Left ventricle myocardium inferior (tissue), 1 donor: ENCODE measurements at regions not wholly inside any gene's neighbourhood (a gene's known extent, or its start where the extent isn't known, plus 50 kb on each side); places are given as distances from the start of the nearest gene placed in this dataset.

Experiments used
- DNase-seq: peaks from one replicate; pipeline ENCODE4 v3.0.0-alpha.2; 2020
- H3K27ac ChIP-seq: fragments of 200-600 bp; replicated peaks from 2 replicates; pipeline ENCODE4 v1.8.0; 2021
- H3K27me3 ChIP-seq: fragments of 200-600 bp; 2 replicates; pipeline ENCODE4 v1.8.0; 2021; ENCODE audit warnings: low read depth
- H3K36me3 ChIP-seq: fragments of 200-600 bp; 2 replicates; pipeline ENCODE4 v1.8.0; 2021
- H3K4me1 ChIP-seq: fragments of 200-600 bp; 2 replicates; pipeline ENCODE4 v1.8.0; 2021
- H3K4me3 ChIP-seq: fragments of 200-600 bp; 2 replicates; pipeline ENCODE4 v1.8.0; 2021; ENCODE audit warnings: mild to moderate bottlenecking, moderate library complexity
- H3K9me3 ChIP-seq: fragments of 200-600 bp; replicated peaks from 2 replicates; pipeline ENCODE4 v1.8.0; 2021
- CTCF ChIP-seq: fragments of 200-600 bp; IDR thresholded peaks from 2 replicates; pipeline ENCODE4 v1.8.0; 2021; ENCODE audit warnings: antibody characterized with exemption, mild to moderate bottlenecking, borderline replicate concordance
- intact Hi-C: fragments of 100-400 bp; cut with micrococcal nuclease; formaldehyde crosslinking; loops from one replicate; pipeline ENCODE4 v1.11.0; 2022
- donor health status: DM: no; HTN: yes; CAD: no; lungs with severe emphysema.

GRCh38 chr13:97069050-97069815, 75.0 kb upstream of the OXGR1 start:
- no peak overlapping the region for H3K4me3 ChIP-seq

GRCh38 chr13:97072297-97072696, 78.0 kb upstream of the OXGR1 start:
- Histone ChIP-seq H3K9me3 (peaks cover 25% of the 10 kb centered on the region), H3K27ac (no peak overlapping the region), H3K27me3 (peaks cover 3% of the 10 kb centered on the region), H3K4me3 (no peak overlapping the region), H3K4me1 (no peaks in the 10 kb centered on the region), H3K36me3 (no peaks in the 10 kb centered on the region)
- no peak for DNase-seq
- intact Hi-C loops = no loop called here
- TF ChIP-seq CTCF = no peak

More at GRCh38 chr13:97069050-97069815, 75.0 kb upstream of the OXGR1 start:
- no peak for DNase-seq
- H3K27ac ChIP-seq = peak overlapping the region; percentile 10
- no peaks in the 10 kb centered on the region for H3K4me1 ChIP-seq
- no peaks in the 10 kb centered on the region for H3K36me3 ChIP-seq
- H3K9me3 ChIP-seq = peaks cover 14% of the 10 kb centered on the region
- intact Hi-C loops = no loop called here
- no peak for TF ChIP-seq CTCF
- peaks cover 8% of the 10 kb centered on the region for H3K27me3 ChIP-seq

GRCh38 chr13:97074618-97075017, 80.3 kb upstream of the OXGR1 start:
- Histone ChIP-seq H3K4me1 (no peaks in the 10 kb centered on the region), H3K36me3 (no peaks in the 10 kb centered on the region), H3K27me3 (no peaks in the 10 kb centered on the region), H3K9me3 (peaks cover 25% of the 10 kb centered on the region), H3K4me3 (no peak overlapping the region), H3K27ac (no peak overlapping the region)
- DNase-seq = no peak
- intact Hi-C loops = no loop called here
- no peak for TF ChIP-seq CTCF

- Histone ChIP-seq H3K4me1 (no peaks in the 10 kb centered on the region), H3K36me3 (no peaks in the 10 kb centered on the region), H3K4me3 (peak overlapping the region; percentile 40), H3K27me3 (no peaks in the 10 kb centered on the region), H3K9me3 (peaks cover 25% of the 10 kb centered on the region), H3K27ac (peak overlapping the region; percentile 28)
- no peak for DNase-seq
- no peak for TF ChIP-seq CTCF
- intact Hi-C loops = no loop called here
These were observed 82.6 kb upstream of the OXGR1 start for GRCh38 chr13:97076898-97077297.

GRCh38 chr13:97077341-97077740, 83.1 kb upstream of the OXGR1 start:
- Histone ChIP-seq H3K27me3 (no peaks in the 10 kb centered on the region), H3K4me1 (no peaks in the 10 kb centered on the region), H3K36me3 (no peaks in the 10 kb centered on the region), H3K9me3 (peaks cover 25% of the 10 kb centered on the region), H3K4me3 (peak overlapping the region; percentile 40), H3K27ac (peak overlapping the region; percentile 28)
- TF ChIP-seq CTCF = no peak
- DNase-seq = no peak
- intact Hi-C loops = no loop called here
